Small intestine (tissue), 7 donors: ENCODE measurements at regions not wholly inside any gene's neighbourhood (a gene's known extent, or its start where the extent isn't known, plus 50 kb on each side); places are given as distances from the start of the nearest gene placed in this dataset.
"Not testable (repeated sequence)": the region's sequence is repeated elsewhere in the genome, so short reads cannot be mapped to it uniquely, and the experiment has no call there.

ENCODE experiments used
- DNase-seq, 2 donors: peaks; one replicate each; pipeline versions ENCODE4 v3.0.0 to v3.0.0-alpha.2; 2013
- FAIRE-seq: peaks from 2 replicates; lab custom pipeline; 2012; peaks lifted over from hg19 to GRCh38; lab: Jason Lieb, UNC
- H3K27ac ChIP-seq, 3 donors: one replicate each; pipeline ENCODE4 v1.5.1; 2013; ENCODE audit warnings: low read length in 2 of 3, mild to moderate bottlenecking in 2 of 3, control low read depth in 1 of 3, inconsistent platforms in 1 of 3, low read depth in 1 of 3, moderate library complexity in 1 of 3
- H3K27me3 ChIP-seq, 3 donors: one replicate each; pipeline ENCODE4 v1.6.1; 2013; ENCODE audit warnings: low read length in 3 of 3, inconsistent platforms in 1 of 3; ENCODE audit not compliant: control insufficient read depth in 3 of 3, insufficient read depth in 3 of 3
- H3K36me3 ChIP-seq, 3 donors: one replicate each; pipeline ENCODE4 v1.6.1; 2013; ENCODE audit warnings: low read length in 3 of 3, inconsistent platforms in 1 of 3, low read depth in 1 of 3, mild to moderate bottlenecking in 1 of 3, moderate library complexity in 1 of 3; ENCODE audit not compliant: control insufficient read depth in 3 of 3, insufficient read depth in 2 of 3
- H3K4me1 ChIP-seq, 3 donors: one replicate each; pipeline ENCODE4 v1.6.1; 2013; ENCODE audit warnings: low read length in 2 of 3, inconsistent platforms in 1 of 3, low read depth in 1 of 3, mild to moderate bottlenecking in 1 of 3, moderate library complexity in 1 of 3; ENCODE audit not compliant: control insufficient read depth in 3 of 3, insufficient read depth in 2 of 3
- H3K4me3 ChIP-seq, 3 donors: one replicate each; pipeline ENCODE4 v1.5.1; 2013; ENCODE audit warnings: low read length in 3 of 3, control low read depth in 1 of 3, inconsistent platforms in 1 of 3, low read depth in 1 of 3, mild to moderate bottlenecking in 1 of 3, moderate library complexity in 1 of 3
- H3K9me3 ChIP-seq, 2 donors: one replicate each; pipeline ENCODE4 v1.6.1; 2013; ENCODE audit warnings: low read depth in 1 of 2, low read length in 1 of 2; ENCODE audit not compliant: control insufficient read depth in 2 of 2, insufficient read depth in 1 of 2
- WGBS, 3 donors: extraction: QIAGEN DNeasy Blood & Tissue Kit; methylation state at CpG; one replicate each; pipeline ENCODE4 v1.1.7; 2013; 5-methylcytosine and 5-hydroxymethylcytosine counted together
- donor health status: healthy with polysubstance abuse.
- donor health status: control.
- donor health status: control.
- donor health status: Bipolar disorder and iron deficiency.
- donor health status: healthy.

DNA sequence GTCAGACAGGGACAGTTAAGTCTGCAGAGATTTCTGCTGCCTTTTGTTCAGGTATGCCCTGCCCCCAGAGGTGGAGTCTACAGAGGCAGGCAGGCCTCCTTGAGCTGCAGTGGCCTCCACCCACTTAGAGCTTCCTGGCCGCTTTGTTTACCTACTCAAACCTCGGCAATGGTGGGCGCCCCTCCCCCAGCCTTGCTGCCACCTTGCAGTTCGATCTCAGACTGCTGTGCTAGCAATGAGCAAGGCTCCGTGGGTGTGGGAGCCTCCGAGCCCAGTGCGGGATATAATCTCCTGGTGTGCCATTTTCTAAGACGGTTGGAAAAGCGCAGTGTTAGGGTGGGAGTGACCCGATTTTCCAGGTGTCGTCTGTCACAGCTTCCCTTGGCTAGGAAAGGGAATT is 465.7 kb upstream of the LRRC7 start:
- not testable (repeated sequence) for H3K4me1 ChIP-seq, H3K4me3 ChIP-seq, FAIRE-seq, H3K36me3 ChIP-seq, DNase-seq, H3K27me3 ChIP-seq, H3K27ac ChIP-seq
- WGBS, 3 donors, result 84 to 91% (median 89%) methylated on average over 11 of the region's 11 CpGs
- peaks cover 0 to 10% of the 10 kb centered on the region in 2 donors for H3K9me3 ChIP-seq

DNA sequence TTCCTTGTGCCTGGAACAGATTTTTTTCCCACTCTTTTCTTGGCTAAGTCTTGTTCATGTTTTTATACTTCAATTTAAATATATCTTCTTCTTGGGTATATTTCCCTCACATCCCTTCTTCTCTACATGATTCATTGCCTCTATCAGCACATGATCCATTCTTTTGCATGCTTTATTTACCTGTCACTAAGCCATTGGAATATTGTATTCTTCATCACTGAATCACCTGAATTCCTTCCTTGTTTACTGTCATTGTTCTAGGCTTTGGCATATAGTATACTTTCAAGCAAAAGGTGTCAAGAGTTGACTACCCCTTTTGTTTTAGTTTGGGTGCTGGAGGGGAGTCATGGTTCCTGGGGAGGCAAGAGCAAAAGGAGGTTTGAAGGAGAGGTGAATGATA is 464.5 kb upstream of the LRRC7 start:
- Histone ChIP-seq H3K4me3 (no peak overlapping the region), H3K4me1 (no peaks in the 10 kb centered on the region), H3K27me3 (no peaks in the 10 kb centered on the region), H3K9me3 (peaks cover 0 to 14% of the 10 kb centered on the region in 2 donors), H3K36me3 (no peaks in the 10 kb centered on the region), H3K27ac (no peak overlapping the region)
- no peak for FAIRE-seq
- no peak for DNase-seq

DNA sequence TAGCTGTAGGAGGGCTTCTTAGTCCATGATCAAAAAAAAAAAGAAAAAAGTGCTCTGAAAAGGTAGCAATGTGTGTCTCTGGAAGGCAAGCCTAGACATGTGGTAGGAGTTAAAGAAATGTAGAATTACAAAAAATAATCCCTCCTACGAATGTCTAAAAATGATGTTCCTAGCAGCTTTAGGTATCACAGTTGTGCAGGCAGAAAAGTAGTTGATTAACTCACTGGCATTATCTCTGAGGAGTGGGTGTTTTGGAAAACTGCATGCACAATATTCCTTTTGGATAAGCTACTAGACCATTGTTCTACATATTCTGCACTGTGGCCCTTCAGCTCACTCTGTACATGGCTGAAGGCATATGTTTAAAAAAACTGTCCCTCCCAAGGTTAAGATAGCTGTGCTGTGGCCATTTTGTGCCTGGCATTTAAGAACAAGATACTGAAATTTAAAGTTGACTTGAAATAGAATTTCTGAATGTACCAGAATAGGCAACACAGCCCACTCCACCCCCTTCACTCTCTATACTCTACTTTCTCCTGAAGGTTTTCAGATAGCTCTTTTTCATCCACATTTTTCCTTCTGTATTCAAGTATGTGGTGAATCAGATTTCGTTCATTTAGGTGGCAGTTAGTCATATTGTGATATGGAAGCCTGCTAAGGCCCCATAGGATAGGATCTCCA is 463.9 kb upstream of the LRRC7 start:
- Histone ChIP-seq H3K27me3 (no peaks in the 10 kb centered on the region), H3K4me1 (no peaks in the 10 kb centered on the region), H3K27ac (no peak overlapping the region), H3K4me3 (no peak overlapping the region), H3K9me3 (peaks cover 0 to 14% of the 10 kb centered on the region in 2 donors), H3K36me3 (no peaks in the 10 kb centered on the region)
- DNase-seq (no peak), FAIRE-seq (no peak)
- WGBS, 3 donors, result 45 to 56% (median 51%) methylated on average over 2 of the region's 2 CpGs

DNA sequence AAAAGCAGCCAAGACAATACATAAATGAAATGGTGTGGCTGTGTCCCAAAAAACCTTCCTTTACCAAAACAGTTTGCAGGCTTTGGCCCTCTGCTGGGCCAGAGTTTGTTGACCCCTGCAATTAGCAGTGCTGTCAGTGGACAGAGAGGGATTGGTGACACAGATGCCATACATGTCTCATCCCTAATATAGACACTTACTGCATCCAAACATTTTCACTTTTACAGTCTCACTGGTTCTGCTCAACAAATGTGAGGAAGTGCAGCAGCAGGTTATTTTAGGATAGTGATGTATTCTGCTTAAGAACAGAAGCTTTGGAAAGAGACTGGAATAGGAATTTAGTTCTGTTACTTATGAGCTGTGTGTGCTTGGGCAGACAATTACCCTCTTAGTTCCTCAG is 462.8 kb upstream of the LRRC7 start:
- FAIRE-seq, result no peak
- Histone ChIP-seq H3K27me3 (no peaks in the 10 kb centered on the region), H3K9me3 (peaks cover 0 to 14% of the 10 kb centered on the region in 2 donors), H3K4me3 (no peak overlapping the region), H3K36me3 (no peaks in the 10 kb centered on the region), H3K4me1 (no peaks in the 10 kb centered on the region), H3K27ac (no peak overlapping the region)
- DNase-seq, result no peak

DNA sequence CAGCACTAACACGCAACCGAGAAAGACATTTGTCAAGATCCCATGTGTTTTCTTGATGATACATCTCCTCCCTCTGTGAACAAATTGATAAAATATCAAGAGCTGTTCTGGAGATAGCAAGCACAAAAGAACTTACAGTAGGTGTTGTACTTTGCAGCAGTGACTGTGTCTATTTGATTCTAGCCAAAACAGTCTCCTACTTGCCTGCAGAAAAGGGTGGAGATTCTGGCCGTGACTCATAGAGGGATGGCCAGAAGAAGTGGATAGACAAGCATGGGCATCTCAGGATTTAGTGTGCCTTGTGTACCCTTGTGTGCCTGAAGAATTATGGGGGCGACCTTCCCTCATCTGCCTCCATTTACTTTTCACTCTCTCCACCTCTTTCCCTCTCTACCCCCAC is 458.4 kb upstream of the LRRC7 start:
- WGBS, 3 donors, result 78 to 92% (median 88%) methylated on average over 4 of the region's 4 CpGs
- FAIRE-seq, result no peak
- no peaks in the 10 kb centered on the region for H3K36me3 ChIP-seq
- no peak for DNase-seq
- H3K4me3 ChIP-seq, result no peak overlapping the region
- peaks cover 0 to 3% of the 10 kb centered on the region in 2 donors for H3K9me3 ChIP-seq
- no peaks in the 10 kb centered on the region for H3K27me3 ChIP-seq
- H3K27ac ChIP-seq, result no peak overlapping the region
- no peaks in the 10 kb centered on the region for H3K4me1 ChIP-seq

DNA sequence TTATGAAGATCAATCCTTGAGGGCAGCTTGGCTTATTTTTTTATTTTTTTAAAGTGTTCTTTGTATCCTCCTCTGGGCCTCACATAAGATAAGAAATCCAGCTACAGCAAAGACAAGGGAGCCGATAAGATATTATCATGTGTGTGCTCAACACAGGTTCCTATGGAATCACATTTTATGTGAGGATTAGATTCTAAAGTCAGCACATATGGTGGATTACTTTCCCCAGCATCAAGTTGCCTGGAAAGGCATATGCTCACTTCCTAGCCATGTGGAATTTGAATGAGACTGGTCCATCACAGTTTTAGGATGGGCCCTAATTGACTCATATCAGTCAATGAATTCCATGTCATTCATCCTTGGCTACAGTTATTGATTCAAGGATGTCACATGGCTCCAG is 456.9 kb upstream of the LRRC7 start:
- H3K4me1 ChIP-seq, result no peaks in the 10 kb centered on the region
- FAIRE-seq (no peak), DNase-seq (no peak)
- no peaks in the 10 kb centered on the region for H3K36me3 ChIP-seq
- no peaks in the 10 kb centered on the region for H3K27me3 ChIP-seq
- peaks cover 0 to 3% of the 10 kb centered on the region in 2 donors for H3K9me3 ChIP-seq
- 25 to 63% (median 26%) methylated on average over 1 of the region's 1 CpG for whole genome bisulfite sequencing, 3 donors
- no peak overlapping the region for H3K4me3 ChIP-seq
- no peak overlapping the region for H3K27ac ChIP-seq

DNA sequence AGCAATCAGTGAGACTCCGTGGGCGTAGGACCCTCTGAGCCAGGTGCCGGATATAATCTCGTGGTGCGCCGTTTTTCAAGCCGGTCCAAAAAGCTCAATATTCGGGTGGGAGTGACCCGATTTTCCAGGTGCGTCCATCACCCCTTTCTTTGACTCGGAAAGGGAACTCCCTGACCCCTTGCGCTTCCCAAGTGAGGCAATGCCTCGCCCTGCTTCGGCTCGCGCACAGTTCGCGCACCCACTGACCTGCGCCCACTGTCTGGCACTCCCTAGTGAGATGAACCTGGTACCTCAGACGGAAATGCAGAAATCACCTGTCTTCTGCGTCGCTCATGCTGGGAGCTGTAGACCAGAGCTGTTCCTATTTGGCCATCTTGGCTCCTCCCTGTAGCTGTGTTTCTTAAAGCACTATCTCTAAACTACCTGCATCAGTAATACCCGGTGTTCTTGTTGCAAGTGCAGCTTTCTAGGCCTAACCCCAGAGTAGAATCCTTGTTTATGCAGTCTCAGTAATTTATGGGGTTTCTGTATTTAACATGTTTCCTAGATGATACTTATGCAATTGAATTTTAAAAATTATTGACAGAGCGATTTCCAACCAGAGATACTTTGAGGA is 447.5 kb upstream of the LRRC7 start:
- H3K27ac ChIP-seq, H3K36me3 ChIP-seq, H3K4me1 ChIP-seq, FAIRE-seq, H3K27me3 ChIP-seq, H3K4me3 ChIP-seq, H3K9me3 ChIP-seq, DNase-seq: not testable (repeated sequence)
- WGBS, 3 donors, result 85 to 88% (median 86%) methylated on average over 24 of the region's 24 CpGs

DNA sequence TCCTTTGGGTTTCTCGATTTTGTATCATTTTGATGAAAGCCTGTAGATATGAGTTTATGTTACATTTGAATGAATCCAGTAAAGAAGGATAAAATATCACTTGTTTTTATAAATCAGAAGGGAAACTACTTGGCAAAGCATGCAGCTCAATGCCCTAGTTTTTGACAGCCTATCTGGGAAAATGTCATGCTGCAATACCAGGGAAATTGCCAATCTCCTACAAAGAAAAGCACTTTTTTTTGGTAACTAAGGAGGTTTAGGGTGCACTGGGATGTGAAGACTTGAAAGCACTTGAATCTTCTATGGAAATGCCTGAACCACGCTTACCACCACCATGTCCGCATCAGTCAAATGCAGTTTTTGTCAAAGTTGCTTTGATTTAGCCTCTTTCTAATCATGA is 446.9 kb upstream of the LRRC7 start:
- FAIRE-seq (no peak), DNase-seq (no peak)
- Histone ChIP-seq H3K27me3 (no peaks in the 10 kb centered on the region), H3K27ac (no peak overlapping the region), H3K9me3 (no peaks in the 10 kb centered on the region), H3K4me3 (no peak overlapping the region), H3K36me3 (no peaks in the 10 kb centered on the region), H3K4me1 (no peaks in the 10 kb centered on the region)
- 88 to 90% (median 90%) methylated on average over 3 of the region's 3 CpGs for WGBS, 3 donors

DNA sequence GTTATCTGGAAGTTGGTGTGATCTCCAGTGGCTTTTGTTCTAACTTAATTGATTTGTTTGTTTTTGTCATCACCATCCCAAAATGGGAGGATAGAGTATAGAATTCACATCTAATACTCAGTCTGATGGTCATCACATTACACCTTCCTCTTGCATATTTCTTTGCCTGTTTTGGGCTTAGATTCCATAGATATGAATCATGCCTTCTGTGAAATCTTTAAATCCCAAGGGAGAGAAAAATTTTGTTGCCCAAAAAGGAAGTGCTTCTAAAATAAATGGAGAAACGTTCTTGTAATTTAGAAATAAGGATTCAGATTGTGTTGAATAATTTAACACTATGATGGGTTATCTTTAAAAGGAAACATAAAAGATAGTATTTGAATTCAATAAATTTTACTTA is 446.0 kb upstream of the LRRC7 start:
- H3K27ac ChIP-seq, result no peak overlapping the region
- no peaks in the 10 kb centered on the region for H3K27me3 ChIP-seq
- H3K9me3 ChIP-seq, result no peaks in the 10 kb centered on the region
- 34 to 59% (median 44%) methylated on average over 1 of the region's 1 CpG for WGBS, 3 donors
- no peaks in the 10 kb centered on the region for H3K36me3 ChIP-seq
- FAIRE-seq, result no peak
- H3K4me1 ChIP-seq, result no peaks in the 10 kb centered on the region
- no peak overlapping the region for H3K4me3 ChIP-seq
- DNase-seq, result no peak
